Sigmoid colon (tissue), 6 donors: ENCODE measurements at regions not wholly inside any gene's neighbourhood (a gene's known extent, or its start where the extent isn't known, plus 50 kb on each side); places are given as distances from the start of the nearest gene placed in this dataset.

Source experiments
- DNase-seq: peaks from one replicate; pipeline ENCODE4 v3.0.0-alpha.2; 2019
- H3K27ac ChIP-seq, 4 donors: fragments of 200-600 bp; sonication (generic); one replicate each; pipeline ENCODE4 v1.5.1; 2016 to 2019; ENCODE audit warnings: mild to moderate bottlenecking in 1 of 4
- H3K27me3 ChIP-seq, 3 donors: fragments of 200-600 bp; sonication (generic); one replicate each; pipeline ENCODE4 v1.5.1; 2019; ENCODE audit warnings: mild to moderate bottlenecking in 1 of 3
- H3K36me3 ChIP-seq, 4 donors: fragments of 200-600 bp; sonication (generic); one replicate each; pipeline ENCODE4 v1.5.1; 2016 to 2019
- H3K4me1 ChIP-seq, 4 donors: fragments of 200-600 bp; sonication (generic); one replicate each; pipeline ENCODE4 v1.5.1; 2017 to 2019
- H3K4me3 ChIP-seq, 4 donors: fragments of 200-600 bp; sonication (generic); one replicate each; pipeline ENCODE4 v1.5.1; 2017 to 2019; ENCODE audit warnings: mild to moderate bottlenecking in 2 of 4, moderate library complexity in 1 of 4
- H3K9me3 ChIP-seq, 4 donors: fragments of 200-600 bp in 3 of 4; sonication (generic) in 3 of 4; one replicate each; pipeline versions ENCODE4 v1.5.1 to v1.6.1; 2013 to 2019
- EP300 ChIP-seq, 4 donors: sonication (generic); formaldehyde crosslinking; IDR thresholded peaks; one replicate each; pipeline ENCODE4 v1.6.1; 2017; ENCODE audit warnings: antibody characterized with exemption in 4 of 4
- POLR2A ChIP-seq, 2 donors: fragments of 450-650 bp; IDR thresholded peaks; one replicate each; pipeline ENCODE4 v1.6.1; 2016; ENCODE audit warnings: antibody characterized with exemption in 2 of 2, mild to moderate bottlenecking in 2 of 2, moderate library complexity in 2 of 2
- POLR2AphosphoS5 ChIP-seq, 4 donors: sonication (generic); formaldehyde crosslinking; IDR thresholded peaks; one replicate each; pipeline ENCODE4 v1.6.1; 2017; ENCODE audit warnings: antibody characterized with exemption in 4 of 4
- WGBS, 2 donors: extraction: QIAGEN DNeasy Blood & Tissue Kit; methylation state at CpG; one replicate each; pipeline ENCODE4 v1.1.7; 2013; 5-methylcytosine and 5-hydroxymethylcytosine counted together
- intact Hi-C: fragments of 100-400 bp; cut with DNase I; formaldehyde crosslinking; loops from one replicate; pipeline ENCODE4 v1.15.1; 2023
- TF ChIP-seq, protein P1 (sequence below), 4 experiments: fragments of 450-650 bp in 3 of 4; fragments of 200-600 bp in 1 of 4; IDR thresholded peaks; one replicate each; pipeline ENCODE4 v1.5.1; 2016 to 2019; ENCODE audit warnings: antibody characterized with exemption in 4 of 4, mild to moderate bottlenecking in 3 of 4, moderate library complexity in 2 of 4
- donor health status: healthy with polysubstance abuse.
- donor health status: healthy.

DNA sequence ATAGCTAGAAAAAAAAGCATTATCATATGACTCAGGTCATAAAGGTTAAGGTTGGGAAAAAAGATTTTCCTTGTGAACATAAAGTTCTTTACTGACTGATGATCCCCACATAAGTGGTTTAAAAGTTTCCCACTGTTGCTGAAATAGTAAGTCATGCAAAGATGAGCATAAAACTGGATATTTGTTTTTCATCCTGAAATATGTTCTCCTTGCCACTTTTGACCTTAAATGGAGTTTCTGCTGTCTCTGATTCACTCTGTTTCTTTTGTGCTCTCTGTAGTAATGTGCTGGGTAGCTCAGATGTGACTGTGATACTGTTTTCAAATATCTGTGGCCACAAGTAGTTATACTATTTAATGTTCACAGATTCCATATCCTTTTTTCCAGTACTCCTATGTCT lies 162.5 kb upstream of the GAS1 start:
- intact Hi-C loops: no loop called here
- no peaks in the 10 kb centered on the region for H3K36me3 ChIP-seq
- DNase-seq: no peak
- no peak for TF ChIP-seq POLR2AphosphoS5 (IDR thresholded peaks at IDR 0.05)
- TF ChIP-seq, protein P1, sequence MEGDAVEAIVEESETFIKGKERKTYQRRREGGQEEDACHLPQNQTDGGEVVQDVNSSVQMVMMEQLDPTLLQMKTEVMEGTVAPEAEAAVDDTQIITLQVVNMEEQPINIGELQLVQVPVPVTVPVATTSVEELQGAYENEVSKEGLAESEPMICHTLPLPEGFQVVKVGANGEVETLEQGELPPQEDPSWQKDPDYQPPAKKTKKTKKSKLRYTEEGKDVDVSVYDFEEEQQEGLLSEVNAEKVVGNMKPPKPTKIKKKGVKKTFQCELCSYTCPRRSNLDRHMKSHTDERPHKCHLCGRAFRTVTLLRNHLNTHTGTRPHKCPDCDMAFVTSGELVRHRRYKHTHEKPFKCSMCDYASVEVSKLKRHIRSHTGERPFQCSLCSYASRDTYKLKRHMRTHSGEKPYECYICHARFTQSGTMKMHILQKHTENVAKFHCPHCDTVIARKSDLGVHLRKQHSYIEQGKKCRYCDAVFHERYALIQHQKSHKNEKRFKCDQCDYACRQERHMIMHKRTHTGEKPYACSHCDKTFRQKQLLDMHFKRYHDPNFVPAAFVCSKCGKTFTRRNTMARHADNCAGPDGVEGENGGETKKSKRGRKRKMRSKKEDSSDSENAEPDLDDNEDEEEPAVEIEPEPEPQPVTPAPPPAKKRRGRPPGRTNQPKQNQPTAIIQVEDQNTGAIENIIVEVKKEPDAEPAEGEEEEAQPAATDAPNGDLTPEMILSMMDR (IDR thresholded peaks at IDR 0.05): no peak
- TF ChIP-seq EP300 (IDR thresholded peaks at IDR 0.05): no peak
- TF ChIP-seq POLR2A (IDR thresholded peaks at IDR 0.05): no peak
- H3K9me3 ChIP-seq: no peaks in the 10 kb centered on the region
- no peaks in the 10 kb centered on the region for H3K27me3 ChIP-seq
- peak overlapping the region; percentile 13 to 56 (median 36) for H3K27ac ChIP-seq
- peaks cover 0 to 21% (median 16%) of the 10 kb centered on the region in 4 donors for H3K4me1 ChIP-seq
- H3K4me3 ChIP-seq: no peak overlapping the region

DNA sequence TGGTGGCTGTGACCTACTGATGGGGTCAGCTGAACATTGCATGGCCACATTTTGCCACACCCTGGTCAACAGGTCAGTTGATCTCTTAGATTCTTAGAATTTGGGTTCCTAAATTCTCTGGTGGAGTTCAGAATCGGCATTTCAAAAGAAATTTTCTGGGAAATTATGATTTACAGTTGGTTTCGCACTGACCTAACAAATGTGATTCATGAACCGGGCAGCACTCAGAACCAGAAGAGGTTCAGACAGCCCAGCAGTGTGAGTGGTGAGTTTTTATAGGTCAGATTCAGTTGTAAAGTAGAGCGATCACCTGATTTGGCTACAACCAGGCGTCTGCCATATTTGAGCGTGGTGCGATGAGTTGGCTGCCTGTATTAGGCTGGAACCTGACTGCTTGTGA lies 163.7 kb upstream of the GAS1 start:
- H3K27me3 ChIP-seq: no peaks in the 10 kb centered on the region
- H3K4me3 ChIP-seq: no peak overlapping the region
- TF ChIP-seq POLR2A (IDR thresholded peaks at IDR 0.05) (no peak), EP300 (IDR thresholded peaks at IDR 0.05) (no peak), POLR2AphosphoS5 (IDR thresholded peaks at IDR 0.05) (no peak)
- TF ChIP-seq, protein P1 (IDR thresholded peaks at IDR 0.05): no peak
- no peaks in the 10 kb centered on the region for H3K36me3 ChIP-seq
- DNase-seq: no peak
- H3K27ac ChIP-seq: no peak overlapping the region
- WGBS, 2 donors: 88 to 93% methylated on average over 7 of the region's 7 CpGs
- peaks cover 0 to 32% (median 24%) of the 10 kb centered on the region in 4 donors for H3K4me1 ChIP-seq
- intact Hi-C loops: no loop called here
- H3K9me3 ChIP-seq: no peaks in the 10 kb centered on the region

DNA sequence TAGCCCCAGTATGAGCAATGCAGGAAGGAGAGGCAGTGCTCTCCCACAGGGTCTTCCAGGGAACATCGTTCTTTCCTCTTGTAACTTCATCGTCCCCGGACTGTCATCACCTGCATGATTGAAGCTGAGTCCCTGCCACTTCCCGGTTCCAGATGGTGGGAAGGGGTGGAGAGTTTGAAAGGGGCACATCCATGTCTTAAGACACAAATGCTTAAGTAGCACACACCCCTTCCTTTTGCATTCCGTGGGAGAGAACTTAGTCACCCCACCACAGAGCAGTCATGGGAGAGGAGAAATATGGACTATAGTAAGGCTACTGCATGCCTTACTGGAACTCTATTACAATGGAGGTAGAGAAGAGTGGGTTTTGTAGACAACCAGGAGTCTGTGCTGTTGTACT lies 165.3 kb upstream of the GAS1 start:
- TF ChIP-seq POLR2A (IDR thresholded peaks at IDR 0.05): no peak
- TF ChIP-seq, protein P1 (IDR thresholded peaks at IDR 0.05): no peak
- no peak for TF ChIP-seq EP300 (IDR thresholded peaks at IDR 0.05)
- TF ChIP-seq POLR2AphosphoS5 (IDR thresholded peaks at IDR 0.05): no peak
- no peak for DNase-seq
- Histone ChIP-seq H3K36me3 (no peaks in the 10 kb centered on the region), H3K4me1 (peaks cover 0 to 40% (median 32%) of the 10 kb centered on the region in 4 donors), H3K27me3 (no peaks in the 10 kb centered on the region), H3K9me3 (no peaks in the 10 kb centered on the region), H3K4me3 (no peak overlapping the region), H3K27ac (no peak overlapping the region)
- intact Hi-C loops: no loop called here
- 80 to 85% methylated on average over 5 of the region's 5 CpGs for WGBS, 2 donors

DNA sequence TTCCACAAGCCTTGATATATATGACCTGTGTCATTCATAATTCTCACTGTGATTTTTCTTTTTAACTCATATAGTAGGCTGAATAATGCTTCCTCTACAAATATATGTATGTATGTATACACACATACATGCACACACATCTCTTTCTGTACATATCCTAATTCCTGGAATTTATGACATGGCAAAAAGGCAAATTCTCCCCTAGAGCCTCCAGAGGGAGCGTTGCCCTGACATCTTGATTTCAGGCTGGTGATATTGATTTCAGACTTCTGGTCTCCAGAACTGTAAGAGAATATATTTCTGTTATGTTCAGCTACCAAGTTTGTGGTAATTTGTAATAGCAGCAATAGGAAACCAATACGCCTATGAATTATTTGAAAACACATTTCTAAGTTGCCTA lies 166.6 kb upstream of the GAS1 start:
- TF ChIP-seq EP300 (IDR thresholded peaks at IDR 0.05) (no peak), POLR2A (IDR thresholded peaks at IDR 0.05) (no peak), POLR2AphosphoS5 (IDR thresholded peaks at IDR 0.05) (no peak)
- TF ChIP-seq, protein P1 (IDR thresholded peaks at IDR 0.05): no peak
- no peaks in the 10 kb centered on the region for H3K36me3 ChIP-seq
- H3K27ac ChIP-seq: no peak overlapping the region
- no peak for DNase-seq
- no peak overlapping the region for H3K4me3 ChIP-seq
- H3K27me3 ChIP-seq: no peaks in the 10 kb centered on the region
- peaks cover 0 to 39% (median 29%) of the 10 kb centered on the region in 4 donors for H3K4me1 ChIP-seq
- no peaks in the 10 kb centered on the region for H3K9me3 ChIP-seq
- WGBS, 2 donors: 66 to 84% methylated on average over 2 of the region's 2 CpGs
- intact Hi-C loops: no loop called here

DNA sequence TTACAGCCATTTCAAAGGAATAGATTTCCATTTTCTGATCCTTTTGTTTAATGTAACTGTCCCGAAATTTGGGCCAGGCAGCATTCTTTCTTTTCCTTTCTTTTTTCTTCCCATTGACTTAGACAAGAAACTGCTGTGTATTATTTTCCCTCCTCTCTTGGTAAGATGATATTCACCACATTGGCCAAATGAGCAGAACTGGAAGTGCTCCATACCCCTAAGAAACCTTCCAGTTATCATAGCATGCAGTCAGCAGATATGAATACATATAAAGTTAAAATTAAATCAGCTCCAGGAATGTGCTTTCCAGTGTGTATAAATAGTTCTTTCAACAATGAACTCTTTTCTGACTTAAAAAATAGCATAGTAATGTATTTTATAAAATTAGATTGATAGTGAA lies 168.5 kb upstream of the GAS1 start:
- no peaks in the 10 kb centered on the region for H3K27me3 ChIP-seq
- DNase-seq: no peak
- H3K36me3 ChIP-seq: no peaks in the 10 kb centered on the region
- 58 to 63% methylated on average over 1 of the region's 1 CpG for WGBS, 2 donors
- H3K4me3 ChIP-seq: no peak overlapping the region
- intact Hi-C loops: no loop called here
- peaks cover 0 to 43% (median 39%) of the 10 kb centered on the region in 4 donors for H3K4me1 ChIP-seq
- H3K27ac ChIP-seq: peak overlapping the region; percentile 29 to 60 (median 44)
- H3K9me3 ChIP-seq: no peaks in the 10 kb centered on the region
- TF ChIP-seq POLR2AphosphoS5 (IDR thresholded peaks at IDR 0.05) (no peak), EP300 (IDR thresholded peaks at IDR 0.05) (no peak), POLR2A (IDR thresholded peaks at IDR 0.05) (no peak)
- TF ChIP-seq, protein P1 (IDR thresholded peaks at IDR 0.05): no peak
